GM19099 (cell line): ENCODE measurements at regions not wholly inside any gene's neighbourhood (a gene's known extent, or its start where the extent isn't known, plus 50 kb on each side); places are given as distances from the start of the nearest gene placed in this dataset.

Experiments
- POLR2A ChIP-seq: IDR thresholded peaks from 3 replicates; pipeline ENCODE4 v1.6.1; 2011; ENCODE audit warnings: low read depth; ENCODE audit not compliant: insufficient read length; ENCODE audit errors: extremely low read depth

DNA sequence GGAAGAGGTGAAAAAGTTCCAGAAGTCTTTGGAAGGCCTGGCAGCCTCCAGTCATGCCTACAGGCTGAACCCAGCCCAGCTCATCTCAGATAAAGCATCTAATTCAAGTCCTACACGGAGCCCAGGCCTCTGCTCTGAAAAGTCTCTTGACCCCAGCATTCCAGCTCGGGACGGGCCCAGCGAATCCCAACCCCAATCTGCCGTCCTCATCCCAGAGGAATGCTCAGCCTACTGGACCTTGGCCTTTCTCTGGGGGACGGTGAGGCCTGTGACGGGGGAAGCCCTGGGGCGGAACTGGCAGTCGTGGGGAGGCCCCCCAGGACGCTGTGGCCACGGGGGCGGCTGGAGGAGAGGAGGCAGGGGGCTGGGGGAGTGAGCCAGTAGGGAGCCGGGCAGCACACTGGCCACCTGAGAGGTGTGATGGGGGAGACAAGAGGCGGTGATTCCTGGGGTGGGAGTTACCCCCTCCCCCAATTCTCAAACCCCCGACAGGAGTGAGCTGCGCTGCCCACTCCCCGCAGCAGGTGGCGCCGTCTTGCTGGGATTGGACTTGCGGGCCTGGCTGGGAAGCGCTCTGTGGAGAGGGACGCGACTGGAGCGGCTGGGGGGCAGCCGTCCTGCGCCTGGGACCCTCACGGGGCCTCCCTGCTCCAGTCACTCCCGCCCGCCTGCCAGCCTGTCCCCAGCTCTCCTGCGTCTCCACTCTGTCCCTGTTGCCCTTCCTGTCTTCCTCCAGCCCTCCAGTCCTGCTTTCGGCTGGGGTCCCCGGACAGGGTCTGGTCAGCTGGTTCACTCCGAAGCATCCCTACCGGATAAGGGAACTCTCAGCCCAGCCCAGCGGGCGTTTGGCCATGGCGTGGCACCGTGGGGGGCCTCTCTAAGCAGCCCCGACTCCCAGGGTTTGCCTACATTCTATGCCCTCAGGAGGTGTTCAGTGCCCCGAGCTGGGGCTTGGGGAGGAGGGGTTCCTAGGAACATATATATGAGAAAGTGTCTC, 182.6 kb upstream of the HAAO start:
- no peak for TF ChIP-seq POLR2A

- no peak for TF ChIP-seq POLR2A
These were observed 181.9 kb upstream of the HAAO start for GRCh38 chr2:42974169-42974720.

DNA sequence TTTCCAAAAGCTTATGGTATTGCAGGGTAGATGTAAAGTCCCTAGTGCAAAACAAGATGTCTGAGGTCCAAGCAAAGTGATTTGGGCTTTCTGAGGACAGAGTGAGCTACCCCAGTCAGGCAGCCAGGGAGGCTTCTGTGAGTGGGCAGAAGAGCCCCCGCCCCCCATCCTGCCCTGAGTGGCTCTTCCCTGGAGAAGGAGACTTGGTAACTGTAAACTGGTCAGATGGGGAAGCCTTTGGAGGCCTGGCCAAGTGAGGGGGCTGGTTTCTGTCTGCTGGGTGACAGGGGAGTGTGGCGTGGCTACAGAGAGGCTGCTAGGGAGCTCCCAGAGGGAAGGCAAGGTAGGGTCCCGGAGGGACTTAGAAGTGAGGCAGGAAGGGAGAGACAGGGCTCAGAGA, 181.3 kb upstream of the HAAO start:
- TF ChIP-seq POLR2A, result no peak

DNA sequence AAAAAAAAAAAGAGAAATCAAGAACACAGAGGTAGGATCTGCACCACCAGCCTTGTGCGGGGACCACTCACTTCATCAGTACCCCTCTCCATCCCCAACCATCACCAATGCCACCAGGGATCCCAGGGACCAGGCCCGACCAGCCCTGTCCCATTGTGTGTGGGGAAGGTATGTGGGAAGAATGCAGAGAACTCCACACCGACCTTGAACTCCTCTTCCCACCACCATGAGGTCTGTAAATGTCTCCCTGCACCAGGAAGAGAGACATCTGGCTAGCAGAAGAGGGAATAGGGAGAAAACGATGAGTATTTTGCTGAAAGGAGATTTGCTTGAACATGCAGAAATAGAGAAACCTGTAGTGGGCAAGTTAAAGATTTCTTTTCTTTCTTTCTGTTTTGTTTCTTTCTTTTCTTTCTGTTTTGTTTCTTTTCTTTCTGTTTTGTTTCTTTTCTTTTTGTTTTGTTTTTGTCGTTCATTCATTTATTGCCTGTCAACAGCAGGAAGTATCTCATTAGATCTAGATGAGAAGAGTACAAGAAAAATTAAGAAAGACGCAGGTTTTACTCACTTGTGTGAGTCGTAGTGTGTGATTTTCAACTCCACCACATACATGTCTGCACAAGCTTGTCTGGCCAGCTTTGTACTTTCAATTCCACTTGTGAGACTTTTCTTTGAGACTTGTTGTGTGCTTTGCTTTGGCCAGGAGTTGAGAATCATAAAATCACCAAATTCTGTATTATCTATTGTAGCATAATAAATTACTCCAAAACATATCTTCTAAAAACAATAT, 179.8 kb upstream of the HAAO start:
- no peak for TF ChIP-seq POLR2A

DNA sequence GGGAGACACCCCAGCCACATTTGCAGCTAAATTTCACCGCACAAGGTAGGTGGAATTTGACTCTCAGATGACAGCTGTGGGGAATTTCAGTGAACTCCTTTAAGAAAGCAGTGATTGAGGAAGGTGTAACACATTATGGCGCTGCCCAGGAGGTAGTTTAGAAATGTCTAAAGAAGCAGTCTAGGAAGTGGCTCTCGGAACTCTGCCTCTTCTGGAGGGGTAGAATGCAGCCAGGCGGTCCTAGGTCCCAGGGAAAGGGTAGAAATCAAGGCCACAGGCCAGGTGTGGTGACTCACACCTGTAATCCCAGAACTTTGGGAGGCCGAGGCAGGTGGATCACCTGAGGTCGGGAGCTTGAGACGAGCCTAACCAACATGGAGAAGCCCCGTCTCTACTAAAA, 179.0 kb upstream of the HAAO start:
- TF ChIP-seq POLR2A, result no peak

GRCh38 chr2:42970151-42970550, 177.8 kb upstream of the HAAO start:
- TF ChIP-seq POLR2A, result no peak

- no peak for TF ChIP-seq POLR2A
These were observed 177.1 kb upstream of the HAAO start for GRCh38 chr2:42969231-42970150.

DNA sequence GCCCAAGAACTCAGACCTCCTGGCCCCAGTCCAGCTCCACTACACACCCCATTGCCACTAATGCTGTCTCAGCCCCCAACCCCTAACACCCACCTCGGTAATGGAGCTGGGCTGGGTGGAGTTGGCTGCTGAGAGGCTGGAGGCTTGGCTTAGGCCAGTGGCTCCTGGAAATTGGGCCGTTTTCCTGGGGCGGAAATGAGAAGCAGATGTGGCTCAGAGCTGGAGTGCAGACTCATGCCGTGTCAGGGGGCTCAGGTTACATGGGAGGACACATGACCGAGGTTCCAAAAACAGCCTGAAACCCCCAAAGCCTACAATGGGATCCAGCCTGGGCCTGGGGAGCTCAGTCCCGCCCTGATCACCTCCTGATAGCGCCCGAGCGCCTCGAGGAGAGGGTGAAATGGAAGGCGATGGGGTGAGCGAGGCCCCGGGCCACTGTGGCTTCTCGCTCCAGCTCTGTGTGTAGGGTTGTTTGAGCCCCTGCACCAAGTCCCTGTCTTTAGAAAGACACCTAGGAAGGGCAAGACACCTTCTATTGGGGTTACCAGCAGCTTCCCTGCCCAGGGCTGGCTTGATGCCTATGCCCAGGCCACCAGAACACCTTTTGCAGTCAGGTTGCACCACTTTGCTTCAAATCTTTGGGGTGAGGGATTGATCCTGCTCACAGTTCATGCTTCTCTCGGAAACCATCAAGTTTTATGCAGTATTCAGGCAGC, 175.7 kb upstream of the HAAO start:
- no peak for TF ChIP-seq POLR2A

DNA sequence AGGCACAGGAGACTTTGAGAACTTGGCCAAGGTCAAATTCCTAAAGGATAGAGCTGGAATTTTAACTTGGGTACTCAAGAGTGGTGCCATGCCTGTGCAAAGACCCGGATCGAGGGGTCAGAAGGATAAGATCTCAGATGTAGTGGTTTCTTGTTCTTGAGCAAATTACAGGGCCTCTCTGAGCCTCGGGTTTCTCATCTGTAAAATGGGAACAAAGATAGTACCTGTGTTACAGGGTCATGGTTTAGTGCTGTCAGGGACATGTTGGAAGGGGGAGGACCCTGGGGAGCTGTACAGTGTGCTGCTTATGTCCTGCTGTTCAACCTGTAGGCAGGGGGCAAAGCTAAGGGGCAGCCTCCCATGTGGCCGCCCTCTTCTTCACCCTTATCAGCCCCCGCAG, 173.5 kb upstream of the HAAO start:
- TF ChIP-seq POLR2A, result no peak

DNA sequence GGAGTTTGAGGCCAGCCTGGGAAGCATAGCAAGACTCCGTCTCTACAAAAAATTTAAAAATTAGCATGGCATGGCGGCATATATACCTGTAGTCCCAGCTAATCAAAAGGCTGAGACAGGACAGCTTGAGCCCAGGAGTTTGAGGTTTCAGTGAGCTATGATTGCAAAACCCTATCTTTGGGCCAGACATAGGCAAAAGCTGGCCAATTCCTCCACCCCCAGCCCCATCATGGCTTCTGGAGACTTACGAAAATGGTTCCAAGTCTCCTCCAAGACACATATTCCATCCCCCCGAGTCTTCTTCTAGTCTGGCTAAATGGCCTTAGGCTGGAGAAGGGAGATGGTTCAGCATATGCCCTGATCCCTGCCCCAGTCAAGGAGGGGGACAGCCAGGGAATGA, 172.8 kb upstream of the HAAO start:
- no peak for TF ChIP-seq POLR2A

DNA sequence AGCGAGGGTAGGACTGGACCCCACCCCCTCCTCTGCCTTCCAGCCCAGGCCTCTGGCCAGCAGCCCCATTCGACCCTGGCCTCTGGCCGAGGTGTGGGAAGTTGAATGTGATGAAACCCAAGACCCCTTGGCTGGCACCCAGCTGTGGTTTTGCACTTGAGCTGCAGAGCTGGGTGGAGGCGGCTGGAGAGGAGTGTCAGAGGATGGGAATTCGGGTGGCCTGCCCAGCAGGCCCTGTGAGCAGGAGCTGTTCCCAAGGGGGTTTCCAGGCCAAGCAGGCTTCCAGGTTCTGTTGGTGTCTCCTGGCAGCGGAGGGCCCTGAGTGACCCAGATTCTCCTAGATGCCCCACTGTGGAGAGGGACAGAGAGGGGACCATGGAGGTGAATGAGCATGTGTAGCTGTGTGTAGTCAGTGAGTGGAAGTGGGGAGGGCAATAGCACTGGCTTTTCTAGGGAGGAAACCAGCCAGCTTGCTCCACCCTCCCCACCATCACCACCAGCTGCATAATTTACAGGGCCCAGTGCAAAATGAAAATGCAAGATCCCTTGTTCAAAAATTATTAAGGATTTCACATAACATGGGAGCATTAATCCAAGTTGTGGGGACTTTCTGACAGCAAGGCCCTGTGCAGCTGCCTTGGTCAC, 172.2 kb upstream of the HAAO start:
- no peak for TF ChIP-seq POLR2A

DNA sequence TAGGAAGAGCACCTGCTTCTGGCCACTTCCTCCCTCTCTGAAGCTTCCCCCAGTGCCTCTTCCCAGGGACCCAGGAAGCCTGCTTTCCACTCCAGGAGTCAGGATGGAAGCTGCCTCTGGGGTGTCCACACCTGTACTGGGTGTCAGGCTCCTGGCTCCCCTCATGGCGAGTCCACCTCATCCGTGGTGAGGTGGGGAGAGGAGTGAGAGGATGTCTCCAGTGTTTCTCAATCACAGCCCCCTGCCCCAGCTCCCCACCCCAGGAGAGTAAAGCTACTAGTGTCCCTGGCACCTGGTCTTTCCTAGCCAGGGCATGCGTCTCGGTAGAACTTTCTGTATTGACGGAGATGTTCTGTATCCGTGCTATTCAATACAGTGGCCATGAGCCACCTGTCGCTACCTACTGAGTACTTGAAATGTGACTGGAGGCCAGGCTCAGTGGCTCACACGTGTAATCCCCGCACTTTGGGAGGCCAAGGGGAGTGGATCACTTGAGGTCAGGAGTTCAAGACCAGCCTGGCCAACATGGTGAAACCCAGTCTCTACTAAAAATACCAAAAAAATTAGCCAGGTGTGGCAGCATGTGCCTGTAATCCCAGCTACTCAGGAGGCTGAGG, 171.2 kb upstream of the HAAO start:
- TF ChIP-seq POLR2A, result no peak

- TF ChIP-seq POLR2A, result no peak
These were observed 170.1 kb upstream of the HAAO start for GRCh38 chr2:42962508-42962953.

GRCh38 chr2:42961961-42962360, 169.6 kb upstream of the HAAO start:
- TF ChIP-seq POLR2A, result no peak
